Stimulated activated naive CD8-positive, alpha-beta T cell treated with anti-CD3 and anti-CD28 coated beads, Interleukin-15, amount 100 ng/mL, for 72 hours (primary cell): ENCODE measurements at regions not wholly inside any gene's neighbourhood (a gene's known extent, or its start where the extent isn't known, plus 50 kb on each side); places are given as distances from the start of the nearest gene placed in this dataset.
"Not testable (repeated sequence)": the region's sequence is repeated elsewhere in the genome, so short reads cannot be mapped to it uniquely, and the experiment has no call there.

ENCODE experiments used
- ATAC-seq: fragments of 150-1000 bp; cut with Tn5 transposase; 2 replicates; pipeline ENCODE4 v1.10.0; 2021; ENCODE audit warnings: mild to moderate bottlenecking, moderate library complexity
- DNase-seq, 2 donors: peaks; one replicate each; pipeline ENCODE4 v3.0.0; 2021 to 2022
- H3K27ac Mint-ChIP-seq, 2 donors: one replicate each; pipeline ENCODE4 v1.8.0; 2022; ENCODE audit warnings: mild to moderate bottlenecking in 2 of 2, mixed read lengths in 2 of 2, moderate library complexity in 2 of 2
- H3K27me3 Mint-ChIP-seq: one replicate; pipeline ENCODE4 v1.8.0; 2022; ENCODE audit warnings: mixed read lengths
- H3K4me1 Mint-ChIP-seq: one replicate; pipeline ENCODE4 v1.8.0; 2022; ENCODE audit warnings: mild to moderate bottlenecking, mixed read lengths
- H3K4me3 Mint-ChIP-seq, 2 donors: one replicate each; pipeline ENCODE4 v1.8.0; 2022; ENCODE audit warnings: mild to moderate bottlenecking in 2 of 2, mixed read lengths in 2 of 2, moderate library complexity in 1 of 2
- H3K9me3 Mint-ChIP-seq, 2 donors: one replicate each; pipeline ENCODE4 v1.8.0; 2022; ENCODE audit warnings: mixed read lengths in 2 of 2

GRCh38 chr20:54725266-54725665 is 249.9 kb downstream of the DOK5 start:
- H3K27me3 Mint-ChIP-seq, H3K4me3 Mint-ChIP-seq, DNase-seq, H3K9me3 Mint-ChIP-seq, ATAC-seq, H3K4me1 Mint-ChIP-seq, H3K27ac Mint-ChIP-seq: not testable (repeated sequence)

GRCh38 chr20:54723723-54724122 is 248.3 kb downstream of the DOK5 start:
- no peak for DNase-seq
- Mint-ChIP-seq H3K9me3 (peaks cover 0 to 7% of the 10 kb centered on the region in 2 donors), H3K27me3 (no peaks in the 10 kb centered on the region), H3K27ac (no peak overlapping the region), H3K4me1 (no peaks in the 10 kb centered on the region), H3K4me3 (no peak overlapping the region)
- ATAC-seq: no peak

GRCh38 chr20:54717983-54718382 is 242.6 kb downstream of the DOK5 start:
- ATAC-seq (no peak), DNase-seq (no peak)
- no peaks in the 10 kb centered on the region for H3K9me3 Mint-ChIP-seq
- no peak overlapping the region for H3K27ac Mint-ChIP-seq
- no peaks in the 10 kb centered on the region for H3K27me3 Mint-ChIP-seq
- no peaks in the 10 kb centered on the region for H3K4me1 Mint-ChIP-seq
- no peak overlapping the region for H3K4me3 Mint-ChIP-seq

GRCh38 chr20:54716790-54717189 is 241.4 kb downstream of the DOK5 start:
- Mint-ChIP-seq H3K9me3 (no peaks in the 10 kb centered on the region), H3K4me1 (no peaks in the 10 kb centered on the region), H3K4me3 (no peak overlapping the region), H3K27me3 (no peaks in the 10 kb centered on the region), H3K27ac (no peak overlapping the region)
- ATAC-seq: no peak
- no peak for DNase-seq

- H3K9me3 Mint-ChIP-seq: no peaks in the 10 kb centered on the region
- DNase-seq (no peak), ATAC-seq (no peak)
- no peaks in the 10 kb centered on the region for H3K27me3 Mint-ChIP-seq
- no peak overlapping the region for H3K4me3 Mint-ChIP-seq
- H3K27ac Mint-ChIP-seq: no peak overlapping the region
- no peaks in the 10 kb centered on the region for H3K4me1 Mint-ChIP-seq
Measured at GRCh38 chr20:54716174-54716747, 240.9 kb downstream of the DOK5 start.

- no peaks in the 10 kb centered on the region for H3K4me1 Mint-ChIP-seq
- no peak for ATAC-seq
- no peaks in the 10 kb centered on the region for H3K9me3 Mint-ChIP-seq
Measured at GRCh38 chr20:54714817-54715216, 239.4 kb downstream of the DOK5 start.

GRCh38 chr20:54713727-54714126 is 238.3 kb downstream of the DOK5 start:
- no peak for ATAC-seq
- H3K27me3 Mint-ChIP-seq: no peaks in the 10 kb centered on the region
- no peak overlapping the region for H3K4me3 Mint-ChIP-seq
- H3K27ac Mint-ChIP-seq: no peak overlapping the region
- H3K9me3 Mint-ChIP-seq: no peaks in the 10 kb centered on the region
- no peaks in the 10 kb centered on the region for H3K4me1 Mint-ChIP-seq
- DNase-seq: no peak

More at GRCh38 chr20:54714817-54715216, 239.4 kb downstream of the DOK5 start:
- Mint-ChIP-seq H3K27ac (no peak overlapping the region), H3K27me3 (no peaks in the 10 kb centered on the region), H3K4me3 (no peak overlapping the region)
- DNase-seq: no peak

- ATAC-seq (no peak), DNase-seq (no peak)
- no peaks in the 10 kb centered on the region for H3K9me3 Mint-ChIP-seq
- H3K27me3 Mint-ChIP-seq: no peaks in the 10 kb centered on the region
- no peak overlapping the region for H3K27ac Mint-ChIP-seq
- H3K4me1 Mint-ChIP-seq: no peaks in the 10 kb centered on the region
- no peak overlapping the region for H3K4me3 Mint-ChIP-seq
Measured at GRCh38 chr20:54711071-54711470, 235.7 kb downstream of the DOK5 start.

GRCh38 chr20:54710341-54710740 is 234.9 kb downstream of the DOK5 start:
- ATAC-seq (no peak), DNase-seq (no peak)
- Mint-ChIP-seq H3K4me3 (no peak overlapping the region), H3K27me3 (no peaks in the 10 kb centered on the region), H3K4me1 (no peaks in the 10 kb centered on the region), H3K9me3 (no peaks in the 10 kb centered on the region), H3K27ac (no peak overlapping the region)

- H3K4me3 Mint-ChIP-seq: no peak overlapping the region
- H3K9me3 Mint-ChIP-seq: no peaks in the 10 kb centered on the region
- DNase-seq: no peak
- ATAC-seq: no peak
- H3K27ac Mint-ChIP-seq: no peak overlapping the region
- no peaks in the 10 kb centered on the region for H3K4me1 Mint-ChIP-seq
- H3K27me3 Mint-ChIP-seq: no peaks in the 10 kb centered on the region
Measured at GRCh38 chr20:54708229-54708628, 232.8 kb downstream of the DOK5 start.

- no peak for DNase-seq
- H3K4me1 Mint-ChIP-seq: no peaks in the 10 kb centered on the region
Measured at GRCh38 chr20:54707801-54708200, 232.4 kb downstream of the DOK5 start.

GRCh38 chr20:54706581-54706980 is 231.2 kb downstream of the DOK5 start:
- no peaks in the 10 kb centered on the region for H3K4me1 Mint-ChIP-seq
- ATAC-seq (no peak), DNase-seq (no peak)
- no peak overlapping the region for H3K27ac Mint-ChIP-seq
- no peaks in the 10 kb centered on the region for H3K27me3 Mint-ChIP-seq
- H3K4me3 Mint-ChIP-seq: no peak overlapping the region
- no peaks in the 10 kb centered on the region for H3K9me3 Mint-ChIP-seq

More at GRCh38 chr20:54707801-54708200, 232.4 kb downstream of the DOK5 start:
- Mint-ChIP-seq H3K27ac (no peak overlapping the region), H3K9me3 (no peaks in the 10 kb centered on the region), H3K27me3 (no peaks in the 10 kb centered on the region), H3K4me3 (no peak overlapping the region)
- no peak for ATAC-seq

- Mint-ChIP-seq H3K4me3 (no peak overlapping the region), H3K4me1 (no peaks in the 10 kb centered on the region), H3K27ac (no peak overlapping the region), H3K27me3 (no peaks in the 10 kb centered on the region), H3K9me3 (no peaks in the 10 kb centered on the region)
- ATAC-seq (no peak), DNase-seq (no peak)
Measured at GRCh38 chr20:54704032-54704635, 228.7 kb downstream of the DOK5 start.
